Upper lobe of left lung (tissue), 4 donors: ENCODE measurements at regions not wholly inside any gene's neighbourhood (a gene's known extent, or its start where the extent isn't known, plus 50 kb on each side); places are given as distances from the start of the nearest gene placed in this dataset.

ENCODE experiments used
- EP300 ChIP-seq, 4 donors: sonication (generic); formaldehyde crosslinking; IDR thresholded peaks; one replicate each; pipeline ENCODE4 v1.5.1; 2017; ENCODE audit warnings: antibody characterized with exemption in 4 of 4, control low read depth in 2 of 4
- POLR2A ChIP-seq, 4 donors: fragments of 450-650 bp; IDR thresholded peaks; one replicate each; pipeline ENCODE4 v1.5.1; 2016 to 2017; ENCODE audit warnings: antibody characterized with exemption in 4 of 4, mild to moderate bottlenecking in 2 of 4
- POLR2AphosphoS5 ChIP-seq, 2 donors: sonication (generic); formaldehyde crosslinking; IDR thresholded peaks; one replicate each; pipeline ENCODE4 v1.5.1; 2017; ENCODE audit warnings: antibody characterized with exemption in 2 of 2
- TF ChIP-seq, protein P1 (sequence below), 6 experiments: fragments of 450-650 bp in 4 of 6; fragments of 200-600 bp in 2 of 6; sonication (generic) in 2 of 6; IDR thresholded peaks; one replicate each; pipeline ENCODE4 v1.5.1; 2016 to 2019; ENCODE audit warnings: antibody characterized with exemption in 6 of 6

DNA sequence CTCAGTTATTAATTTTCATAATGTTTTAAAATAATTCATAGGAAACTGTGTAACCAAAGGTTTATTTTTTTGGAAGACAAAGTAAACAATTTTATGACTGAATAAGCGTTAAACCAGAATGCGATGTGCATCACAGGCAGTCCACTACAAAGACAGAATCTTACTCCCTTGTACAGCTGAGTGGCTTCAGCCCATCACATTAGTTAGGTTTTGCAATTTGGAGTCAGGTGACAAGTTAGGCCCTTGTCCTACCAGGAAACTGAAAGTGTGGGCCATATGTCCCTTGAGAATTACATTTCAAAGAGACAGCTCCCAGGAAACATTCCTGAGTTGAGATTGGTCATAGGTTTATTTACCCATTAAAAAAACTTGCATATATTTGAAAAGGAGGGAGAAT lies 156.3 kb downstream of the MEX3B start:
- TF ChIP-seq, protein P1, sequence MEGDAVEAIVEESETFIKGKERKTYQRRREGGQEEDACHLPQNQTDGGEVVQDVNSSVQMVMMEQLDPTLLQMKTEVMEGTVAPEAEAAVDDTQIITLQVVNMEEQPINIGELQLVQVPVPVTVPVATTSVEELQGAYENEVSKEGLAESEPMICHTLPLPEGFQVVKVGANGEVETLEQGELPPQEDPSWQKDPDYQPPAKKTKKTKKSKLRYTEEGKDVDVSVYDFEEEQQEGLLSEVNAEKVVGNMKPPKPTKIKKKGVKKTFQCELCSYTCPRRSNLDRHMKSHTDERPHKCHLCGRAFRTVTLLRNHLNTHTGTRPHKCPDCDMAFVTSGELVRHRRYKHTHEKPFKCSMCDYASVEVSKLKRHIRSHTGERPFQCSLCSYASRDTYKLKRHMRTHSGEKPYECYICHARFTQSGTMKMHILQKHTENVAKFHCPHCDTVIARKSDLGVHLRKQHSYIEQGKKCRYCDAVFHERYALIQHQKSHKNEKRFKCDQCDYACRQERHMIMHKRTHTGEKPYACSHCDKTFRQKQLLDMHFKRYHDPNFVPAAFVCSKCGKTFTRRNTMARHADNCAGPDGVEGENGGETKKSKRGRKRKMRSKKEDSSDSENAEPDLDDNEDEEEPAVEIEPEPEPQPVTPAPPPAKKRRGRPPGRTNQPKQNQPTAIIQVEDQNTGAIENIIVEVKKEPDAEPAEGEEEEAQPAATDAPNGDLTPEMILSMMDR (IDR thresholded peaks at IDR 0.05): no peak
- no peak for TF ChIP-seq POLR2AphosphoS5 (IDR thresholded peaks at IDR 0.05)
- TF ChIP-seq POLR2A (IDR thresholded peaks at IDR 0.05): no peak
- TF ChIP-seq EP300 (IDR thresholded peaks at IDR 0.05): no peak
